ENCODE measurements at regions not wholly inside any gene's neighbourhood (a gene's known extent, or its start where the extent isn't known, plus 50 kb on each side); places are given as distances from the start of the nearest gene placed in this dataset.

GRCh38 chr12:84357314-84357713 is 555.3 kb downstream of the SLC6A15 start:
- TF ChIP-seq, protein P1, sequence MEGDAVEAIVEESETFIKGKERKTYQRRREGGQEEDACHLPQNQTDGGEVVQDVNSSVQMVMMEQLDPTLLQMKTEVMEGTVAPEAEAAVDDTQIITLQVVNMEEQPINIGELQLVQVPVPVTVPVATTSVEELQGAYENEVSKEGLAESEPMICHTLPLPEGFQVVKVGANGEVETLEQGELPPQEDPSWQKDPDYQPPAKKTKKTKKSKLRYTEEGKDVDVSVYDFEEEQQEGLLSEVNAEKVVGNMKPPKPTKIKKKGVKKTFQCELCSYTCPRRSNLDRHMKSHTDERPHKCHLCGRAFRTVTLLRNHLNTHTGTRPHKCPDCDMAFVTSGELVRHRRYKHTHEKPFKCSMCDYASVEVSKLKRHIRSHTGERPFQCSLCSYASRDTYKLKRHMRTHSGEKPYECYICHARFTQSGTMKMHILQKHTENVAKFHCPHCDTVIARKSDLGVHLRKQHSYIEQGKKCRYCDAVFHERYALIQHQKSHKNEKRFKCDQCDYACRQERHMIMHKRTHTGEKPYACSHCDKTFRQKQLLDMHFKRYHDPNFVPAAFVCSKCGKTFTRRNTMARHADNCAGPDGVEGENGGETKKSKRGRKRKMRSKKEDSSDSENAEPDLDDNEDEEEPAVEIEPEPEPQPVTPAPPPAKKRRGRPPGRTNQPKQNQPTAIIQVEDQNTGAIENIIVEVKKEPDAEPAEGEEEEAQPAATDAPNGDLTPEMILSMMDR (IDR thresholded peaks at IDR 0.05) = no peak
- no peak for TF ChIP-seq POLR2A (IDR thresholded peaks at IDR 0.05)
- no peak for TF ChIP-seq EP300 (IDR thresholded peaks at IDR 0.05; ENCODE audit: low read depth)
